ENCODE measurements at regions not wholly inside any gene's neighbourhood (a gene's known extent, or its start where the extent isn't known, plus 50 kb on each side); places are given as distances from the start of the nearest gene placed in this dataset.

DNA sequence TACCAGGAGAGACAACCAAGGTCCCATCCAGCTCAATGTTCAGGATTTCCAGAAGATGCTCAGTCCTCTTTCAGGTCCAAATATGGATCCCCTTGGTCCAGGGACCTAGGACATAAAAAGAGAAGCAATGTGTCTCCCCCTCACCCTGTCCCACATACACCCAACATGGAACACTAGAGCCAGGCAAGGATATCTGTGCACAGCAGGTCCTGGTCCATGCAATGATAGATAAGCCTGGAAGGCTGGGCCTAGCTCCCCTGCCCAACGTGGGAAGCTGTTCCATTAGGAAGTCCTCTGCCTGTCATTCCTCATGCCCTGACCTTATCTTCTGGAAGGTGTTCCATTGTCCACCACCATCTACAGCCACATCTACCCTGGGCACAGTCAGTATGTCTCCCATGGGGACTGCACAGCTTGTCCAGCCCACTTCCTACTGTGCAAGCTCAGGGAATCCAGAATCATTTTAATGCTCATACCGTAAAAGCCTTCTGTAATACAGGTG, 1434.8 kb downstream of the TBC1D22A start:
- Histone ChIP-seq H3K27ac (no peak overlapping the region), H3K9me3 (peaks cover 0 to 7% (median 0%) of the 10 kb centered on the region in 3 donors), H3K4me1 (no peaks in the 10 kb centered on the region), H3K36me3 (no peaks in the 10 kb centered on the region), H3K4me3 (no peak overlapping the region), H3K27me3 (peaks cover 0 to 42% (median 0%) of the 10 kb centered on the region in 4 donors)
- 75 to 91% methylated on average over 1 to 2 of the region's 2 CpGs for WGBS, 2 donors
- intact Hi-C loops (cut with DNase I), result no loop called here
- TF ChIP-seq POLR2A (IDR thresholded peaks at IDR 0.05) (no peak), CTCF (IDR thresholded peaks at IDR 0.05) (no peak)
- no peak for DNase-seq

- WGBS, 2 donors, result 29 to 68% methylated on average over 3 of the region's 3 CpGs
- Histone ChIP-seq H3K4me3 (no peak overlapping the region), H3K9me3 (peaks cover 0 to 20% (median 0%) of the 10 kb centered on the region in 3 donors), H3K4me1 (no peaks in the 10 kb centered on the region), H3K36me3 (no peaks in the 10 kb centered on the region), H3K27ac (no peak overlapping the region), H3K27me3 (peaks cover 0 to 19% (median 0%) of the 10 kb centered on the region in 4 donors)
- TF ChIP-seq CTCF (IDR thresholded peaks at IDR 0.05), result no peak
- TF ChIP-seq POLR2A (IDR thresholded peaks at IDR 0.05), result no peak
- no peak for DNase-seq
- intact Hi-C loops (cut with DNase I), result no loop called here
Measured at GRCh38 chr22:48192920-48193319, 1430.5 kb downstream of the TBC1D22A start.

GRCh38 chr22:48192071-48192470, 1429.6 kb downstream of the TBC1D22A start:
- H3K9me3 ChIP-seq, result peaks cover 0 to 20% (median 0%) of the 10 kb centered on the region in 3 donors
- no peak for DNase-seq
- intact Hi-C loops (cut with DNase I), result no loop called here
- H3K36me3 ChIP-seq, result no peaks in the 10 kb centered on the region
- H3K4me3 ChIP-seq, result no peak overlapping the region
- peaks cover 0 to 18% (median 0%) of the 10 kb centered on the region in 4 donors for H3K27me3 ChIP-seq
- H3K27ac ChIP-seq, result no peak overlapping the region
- no peak for TF ChIP-seq POLR2A (IDR thresholded peaks at IDR 0.05)
- TF ChIP-seq CTCF (IDR thresholded peaks at IDR 0.05), result no peak
- 18 to 42% methylated on average over 1 of the region's 1 CpG for WGBS, 2 donors
- no peaks in the 10 kb centered on the region for H3K4me1 ChIP-seq

DNA sequence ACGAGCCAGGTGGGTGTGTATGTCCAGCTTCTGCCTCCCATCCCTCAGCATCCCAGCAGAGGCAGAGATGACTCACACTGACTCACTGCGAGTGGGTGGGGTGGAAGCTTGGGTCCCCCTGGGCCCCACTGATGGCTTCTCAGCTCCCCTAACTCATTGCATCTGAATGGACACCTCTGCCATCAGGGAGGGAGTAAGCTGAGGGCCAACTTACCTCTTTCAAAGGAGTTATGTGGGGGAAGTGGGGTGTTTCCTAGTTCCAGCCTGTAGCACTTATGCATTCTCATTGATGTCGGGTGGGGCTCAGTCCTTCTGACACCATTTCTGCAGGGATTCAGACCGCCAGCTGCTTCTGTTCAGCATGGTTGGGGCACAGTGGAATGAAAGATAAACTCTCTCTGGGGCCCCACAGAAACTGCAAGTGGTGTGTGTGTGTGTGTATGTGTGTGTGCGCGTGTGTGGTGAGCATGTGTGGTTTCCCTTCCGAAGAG, 1425.8 kb downstream of the TBC1D22A start:
- TF ChIP-seq CTCF (IDR thresholded peaks at IDR 0.05) (no peak), POLR2A (IDR thresholded peaks at IDR 0.05) (no peak)
- Histone ChIP-seq H3K9me3 (peaks cover 0 to 20% (median 0%) of the 10 kb centered on the region in 3 donors), H3K27me3 (peaks cover 0 to 11% (median 0%) of the 10 kb centered on the region in 4 donors), H3K4me3 (no peak overlapping the region), H3K36me3 (no peaks in the 10 kb centered on the region), H3K27ac (no peak overlapping the region), H3K4me1 (no peaks in the 10 kb centered on the region)
- intact Hi-C loops (cut with DNase I), result no loop called here
- 49 to 57% methylated on average over 4 to 6 of the region's 7 CpGs for WGBS, 2 donors
- DNase-seq, result no peak

- DNase-seq, result no peak
- Histone ChIP-seq H3K36me3 (no peaks in the 10 kb centered on the region), H3K4me1 (no peaks in the 10 kb centered on the region), H3K4me3 (no peak overlapping the region), H3K9me3 (peaks cover 0 to 14% (median 0%) of the 10 kb centered on the region in 3 donors), H3K27ac (no peak overlapping the region), H3K27me3 (peaks cover 0 to 11% (median 0%) of the 10 kb centered on the region in 4 donors)
- intact Hi-C loops (cut with DNase I), result no loop called here
- no peak for TF ChIP-seq CTCF (IDR thresholded peaks at IDR 0.05)
- no peak for TF ChIP-seq POLR2A (IDR thresholded peaks at IDR 0.05)
- WGBS, 2 donors, result 63 to 66% methylated on average over 2 to 7 of the region's 8 CpGs
Measured at GRCh38 chr22:48187356-48187755, 1424.9 kb downstream of the TBC1D22A start.

Data from esophagus squamous epithelium (tissue), 5 donors.